ENCODE measurements at regions not wholly inside any gene's neighbourhood (a gene's known extent, or its start where the extent isn't known, plus 50 kb on each side); places are given as distances from the start of the nearest gene placed in this dataset.
"Not testable (repeated sequence)": the region's sequence is repeated elsewhere in the genome, so short reads cannot be mapped to it uniquely, and the experiment has no call there.

GRCh38 chr10:120760253-120760652 lies 90.9 kb upstream of the WDR11 start:
- no peak for DNase-seq

- no peak for DNase-seq
These were observed 89.2 kb upstream of the WDR11 start for GRCh38 chr10:120761951-120762350.

- no peak for DNase-seq
These were observed 85.8 kb upstream of the WDR11 start for GRCh38 chr10:120765226-120765803.

GRCh38 chr10:120768227-120768626 lies 82.9 kb upstream of the WDR11 start:
- DNase-seq, result no peak

- no peak for DNase-seq
These were observed 80.7 kb upstream of the WDR11 start for GRCh38 chr10:120770496-120770895.

- DNase-seq, result no peak
These were observed 74.7 kb upstream of the WDR11 start for GRCh38 chr10:120776442-120776841.

- DNase-seq, result no peak
These were observed 68.8 kb upstream of the WDR11 start for GRCh38 chr10:120782336-120782735.

- DNase-seq, result no peak
These were observed 68.1 kb upstream of the WDR11 start for GRCh38 chr10:120783098-120783497.

GRCh38 chr10:120783867-120784266 lies 67.3 kb upstream of the WDR11 start:
- no peak for DNase-seq

GRCh38 chr10:120788771-120789170 lies 62.4 kb upstream of the WDR11 start:
- DNase-seq, result no peak

GRCh38 chr10:120789303-120790203 lies 61.6 kb upstream of the WDR11 start:
- no peak for DNase-seq

GRCh38 chr10:120791316-120791715 lies 59.8 kb upstream of the WDR11 start:
- no peak for DNase-seq

- DNase-seq, result no peak
These were observed 58.1 kb upstream of the WDR11 start for GRCh38 chr10:120793088-120793487.

- no peak for DNase-seq
These were observed 56.8 kb upstream of the WDR11 start for GRCh38 chr10:120794390-120794789.

GRCh38 chr10:120798276-120798675 lies 52.9 kb upstream of the WDR11 start:
- not testable (repeated sequence) for DNase-seq

GRCh38 chr10:120799849-120800248 lies 51.3 kb upstream of the WDR11 start:
- DNase-seq, result no peak

GRCh38 chr10:120800528-120801323 lies 50.4 kb upstream of the WDR11 start:
- no peak for DNase-seq
